CD8-positive, alpha-beta memory T cell (primary cell): ENCODE measurements at regions not wholly inside any gene's neighbourhood (a gene's known extent, or its start where the extent isn't known, plus 50 kb on each side); places are given as distances from the start of the nearest gene placed in this dataset.
"Not testable (repeated sequence)": the region's sequence is repeated elsewhere in the genome, so short reads cannot be mapped to it uniquely, and the experiment has no call there.

Source experiments
- CTCF ChIA-PET: fragments of 350-600 bp; sonication (Branson Sonifier 250); formaldehyde crosslinking; loops from one replicate; lab custom pipeline; 2021; ENCODE audit warnings: antibody characterized with exemption; lab: Charles Lee
- POLR2A ChIA-PET: fragments of 350-600 bp; sonication (Branson Sonifier 250); formaldehyde crosslinking; loops from one replicate; lab custom pipeline; 2021; ENCODE audit warnings: antibody characterized with exemption; lab: Charles Lee
- DNase-seq, 5 donors: peaks; one replicate each; pipeline versions ENCODE4 v3.0.0 to v3.0.0-alpha.2; 2020 to 2022; ENCODE audit warnings: mixed read lengths in 1 of 5
- H3K27ac ChIP-seq: one replicate; pipeline ENCODE4 v1.7.0; 2013; ENCODE audit warnings: low read depth, mild to moderate bottlenecking, low read length, moderate library complexity
- H3K27me3 ChIP-seq: 2 replicates; pipeline ENCODE4 v1.7.0; 2013; ENCODE audit warnings: low read length, mild to moderate bottlenecking; ENCODE audit not compliant: insufficient read depth, poor library complexity, severe bottlenecking
- H3K36me3 ChIP-seq: 2 replicates; pipeline ENCODE4 v1.7.0; 2013; ENCODE audit warnings: mild to moderate bottlenecking, low read length, moderate library complexity; ENCODE audit not compliant: insufficient read depth
- H3K4me1 ChIP-seq: 2 replicates; pipeline ENCODE4 v1.7.0; 2013; ENCODE audit warnings: mild to moderate bottlenecking, low read length, moderate library complexity; ENCODE audit not compliant: insufficient read depth
- H3K4me3 ChIP-seq: 2 replicates; pipeline ENCODE4 v1.7.0; 2013; ENCODE audit warnings: mild to moderate bottlenecking, low read length
- H3K9me3 ChIP-seq: 2 replicates; pipeline ENCODE4 v1.7.0; 2013; ENCODE audit warnings: mild to moderate bottlenecking, low read length
- H3K27ac Mint-ChIP-seq, 8 donors: one replicate each; pipeline ENCODE4 v1.8.0; 2020 to 2021; ENCODE audit warnings: mixed read lengths in 8 of 8, mild to moderate bottlenecking in 6 of 8, inconsistent platforms in 3 of 8, moderate library complexity in 3 of 8
- H3K27me3 Mint-ChIP-seq, 2 donors: one replicate each; pipeline ENCODE4 v1.8.0; 2020 to 2021; ENCODE audit warnings: mixed read lengths in 2 of 2, mild to moderate bottlenecking in 1 of 2, moderate library complexity in 1 of 2
- H3K36me3 Mint-ChIP-seq, 3 donors: one replicate each; pipeline ENCODE4 v1.8.0; 2020 to 2021; ENCODE audit warnings: mixed read lengths in 3 of 3, inconsistent platforms in 1 of 3, mild to moderate bottlenecking in 1 of 3
- H3K4me1 Mint-ChIP-seq, 3 donors: one replicate each; pipeline ENCODE4 v1.8.0; 2020 to 2021; ENCODE audit warnings: mixed read lengths in 3 of 3, inconsistent platforms in 1 of 3, mild to moderate bottlenecking in 1 of 3
- H3K4me3 Mint-ChIP-seq, 7 donors: one replicate each; pipeline ENCODE4 v1.8.0; 2020 to 2021; ENCODE audit warnings: mixed read lengths in 7 of 7, mild to moderate bottlenecking in 6 of 7, moderate library complexity in 4 of 7, inconsistent platforms in 2 of 7
- H3K9me3 Mint-ChIP-seq, 5 donors: one replicate each; pipeline ENCODE4 v1.8.0; 2020 to 2022; ENCODE audit warnings: mixed read lengths in 5 of 5, mild to moderate bottlenecking in 3 of 5, moderate library complexity in 2 of 5, inconsistent platforms in 1 of 5

DNA sequence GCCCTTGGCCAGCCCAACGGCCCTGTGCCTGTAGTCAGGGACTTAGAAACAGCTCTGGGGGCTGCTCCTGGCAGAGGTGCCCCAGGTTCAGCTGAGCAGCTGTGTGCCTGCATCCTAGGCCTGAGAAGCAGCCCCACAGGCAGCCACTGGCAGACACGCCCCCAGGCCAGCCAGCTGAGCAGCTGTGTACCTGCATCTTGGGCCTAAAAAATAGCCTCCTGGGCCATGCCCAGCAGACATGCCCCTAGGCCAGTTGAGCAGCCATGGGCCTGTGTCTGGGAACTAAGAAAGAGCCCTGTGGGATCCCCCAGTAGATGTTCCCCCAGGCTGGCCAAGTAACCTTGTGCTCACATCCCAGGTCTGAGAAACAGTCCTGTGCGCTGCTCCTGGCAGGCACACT is 64.0 kb downstream of the TBR1 start:
- Mint-ChIP-seq H3K27me3 (peaks cover 8 to 21% of the 10 kb centered on the region in 2 donors), H3K36me3 (peaks cover 0 to 22% (median 0%) of the 10 kb centered on the region in 3 donors), H3K4me1 (no peaks in the 10 kb centered on the region), H3K27ac (no peak overlapping the region), H3K9me3 (peaks cover 14 to 34% (median 26%) of the 10 kb centered on the region in 5 donors), H3K4me3 (no peak overlapping the region)
- ChIA-PET POLR2A (no interaction called here), CTCF (no interaction called here)
- no peaks in the 10 kb centered on the region for H3K4me1 ChIP-seq
- no peak for DNase-seq
- H3K4me3 ChIP-seq: no peak overlapping the region
- H3K27ac ChIP-seq: no peak overlapping the region
- H3K9me3 ChIP-seq: no peaks in the 10 kb centered on the region
- no peaks in the 10 kb centered on the region for H3K27me3 ChIP-seq
- H3K36me3 ChIP-seq: no peaks in the 10 kb centered on the region

DNA sequence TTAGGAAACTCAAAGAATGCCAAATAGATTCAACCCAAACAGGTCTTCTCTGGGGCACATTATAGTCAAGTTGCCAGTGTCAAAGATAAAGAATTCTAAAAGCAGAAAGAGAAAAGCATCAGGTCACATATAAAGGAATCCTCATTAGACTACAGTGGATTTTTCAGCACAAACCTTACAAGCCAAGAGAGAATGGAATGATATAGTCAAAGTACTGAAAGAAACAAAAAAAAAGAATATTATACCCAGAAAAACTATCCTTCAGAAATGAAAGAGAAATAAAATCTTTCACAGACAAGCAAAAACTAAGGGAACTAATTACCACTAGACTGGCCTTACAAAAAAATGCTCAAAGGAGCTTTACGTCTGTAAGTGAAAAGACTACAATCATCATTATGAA is 65.5 kb downstream of the TBR1 start:
- Mint-ChIP-seq H3K4me1 (no peaks in the 10 kb centered on the region), H3K36me3 (peaks cover 0 to 22% (median 0%) of the 10 kb centered on the region in 3 donors), H3K9me3 (peaks cover 14 to 34% (median 26%) of the 10 kb centered on the region in 5 donors), H3K27ac (no peak overlapping the region), H3K4me3 (no peak overlapping the region), H3K27me3 (peaks cover 5 to 19% of the 10 kb centered on the region in 2 donors)
- Histone ChIP-seq H3K27ac (no peak overlapping the region), H3K27me3 (no peaks in the 10 kb centered on the region), H3K4me3 (no peak overlapping the region), H3K36me3 (no peaks in the 10 kb centered on the region), H3K9me3 (no peaks in the 10 kb centered on the region), H3K4me1 (no peaks in the 10 kb centered on the region)
- ChIA-PET POLR2A (no interaction called here), CTCF (no interaction called here)
- DNase-seq: no peak

DNA sequence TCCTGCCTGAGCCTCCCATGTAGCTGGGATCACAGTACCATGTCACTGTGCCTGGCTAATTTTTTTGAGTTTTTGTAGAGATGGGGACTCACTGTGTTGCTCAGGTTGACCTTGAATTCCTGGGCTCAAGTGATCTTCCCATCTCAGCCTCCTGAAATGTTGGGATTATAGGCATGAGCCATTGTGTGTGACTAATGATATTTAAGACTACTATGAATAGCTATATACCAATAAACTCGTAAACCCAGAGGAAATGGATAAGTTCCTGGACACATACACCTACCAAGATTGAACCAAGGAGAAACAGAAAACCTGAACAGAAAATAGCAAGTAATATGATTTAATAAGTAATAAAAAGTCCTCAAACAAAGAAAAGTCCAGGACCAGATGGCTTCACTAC is 68.0 kb downstream of the TBR1 start:
- H3K27ac ChIP-seq: no peak overlapping the region
- Mint-ChIP-seq H3K36me3 (peaks cover 0 to 22% (median 2%) of the 10 kb centered on the region in 3 donors), H3K4me3 (no peak overlapping the region), H3K4me1 (no peaks in the 10 kb centered on the region), H3K27ac (no peak overlapping the region), H3K27me3 (peaks cover 4 to 17% of the 10 kb centered on the region in 2 donors), H3K9me3 (peaks cover 14 to 28% (median 26%) of the 10 kb centered on the region in 5 donors)
- no peak overlapping the region for H3K4me3 ChIP-seq
- no peak for DNase-seq
- no peaks in the 10 kb centered on the region for H3K9me3 ChIP-seq
- ChIA-PET POLR2A (no interaction called here), CTCF (no interaction called here)
- no peaks in the 10 kb centered on the region for H3K36me3 ChIP-seq
- H3K4me1 ChIP-seq: no peaks in the 10 kb centered on the region
- no peaks in the 10 kb centered on the region for H3K27me3 ChIP-seq

DNA sequence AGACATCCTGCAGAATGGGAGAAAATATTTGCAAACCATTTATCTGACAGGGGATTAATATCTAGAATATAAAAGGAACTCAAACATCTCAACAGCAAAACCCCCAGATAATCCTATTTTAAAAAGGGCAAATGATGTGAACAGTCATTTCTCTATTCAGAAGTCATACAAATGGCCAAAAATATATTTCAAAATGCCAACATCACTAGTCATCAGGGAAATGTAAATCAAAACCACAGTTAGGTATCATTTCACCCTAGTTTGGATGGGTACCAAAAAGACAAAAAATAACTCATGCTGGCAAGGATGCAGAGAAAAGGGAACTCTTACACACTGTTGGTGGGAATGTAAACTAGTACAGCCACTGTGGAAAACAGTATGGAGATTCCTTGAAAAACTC is 70.0 kb downstream of the TBR1 start:
- Histone ChIP-seq H3K27me3 (no peaks in the 10 kb centered on the region), H3K4me1 (no peaks in the 10 kb centered on the region), H3K9me3 (no peaks in the 10 kb centered on the region), H3K27ac (no peak overlapping the region), H3K36me3 (no peaks in the 10 kb centered on the region), H3K4me3 (no peak overlapping the region)
- Mint-ChIP-seq H3K9me3 (peaks cover 9 to 18% (median 16%) of the 10 kb centered on the region in 5 donors), H3K36me3 (peaks cover 0 to 15% (median 4%) of the 10 kb centered on the region in 3 donors), H3K4me1 (no peaks in the 10 kb centered on the region), H3K27me3 (peaks cover 6 to 18% of the 10 kb centered on the region in 2 donors), H3K4me3 (no peak overlapping the region), H3K27ac (no peak overlapping the region)
- ChIA-PET POLR2A (no interaction called here), CTCF (no interaction called here)
- DNase-seq: no peak

DNA sequence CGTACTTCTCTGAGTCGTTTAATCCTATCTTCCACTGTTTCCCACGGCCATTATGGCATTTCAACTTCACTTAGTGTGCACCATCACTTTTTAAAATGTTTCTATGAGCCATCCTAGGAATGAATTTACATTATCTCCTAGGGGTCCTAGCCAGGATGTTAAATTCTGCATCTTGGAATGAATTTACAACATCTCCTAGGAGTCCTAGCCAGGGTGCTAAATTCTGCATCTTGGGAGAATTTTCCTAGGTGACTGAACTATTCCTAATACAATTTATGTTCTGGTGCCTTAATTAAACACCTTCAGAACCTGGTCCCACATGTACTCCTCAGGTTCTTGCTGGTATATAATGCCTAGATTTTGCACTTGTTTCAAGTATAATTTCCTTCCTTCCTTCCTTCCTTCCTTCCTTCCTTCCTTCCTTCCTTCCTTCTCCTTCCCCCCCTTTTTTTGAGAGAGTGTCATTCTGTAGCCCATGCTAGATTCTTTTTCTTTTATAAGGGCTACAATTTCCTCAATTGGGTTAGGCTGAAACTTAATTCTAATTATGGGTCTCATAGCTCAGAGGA is 72.1 kb downstream of the TBR1 start:
- Histone ChIP-seq H3K36me3 (no peaks in the 10 kb centered on the region), H3K4me1 (no peaks in the 10 kb centered on the region), H3K27me3 (no peaks in the 10 kb centered on the region), H3K9me3 (no peaks in the 10 kb centered on the region), H3K27ac (no peak overlapping the region), H3K4me3 (no peak overlapping the region)
- ChIA-PET CTCF (no interaction called here), POLR2A (no interaction called here)
- DNase-seq: no peak
- Mint-ChIP-seq H3K27me3 (peaks cover 2 to 10% of the 10 kb centered on the region in 2 donors), H3K36me3 (peaks cover 0 to 4% (median 0%) of the 10 kb centered on the region in 3 donors), H3K9me3 (peaks cover 0 to 4% (median 0%) of the 10 kb centered on the region in 5 donors), H3K27ac (no peak overlapping the region), H3K4me1 (no peaks in the 10 kb centered on the region), H3K4me3 (no peak overlapping the region)

DNA sequence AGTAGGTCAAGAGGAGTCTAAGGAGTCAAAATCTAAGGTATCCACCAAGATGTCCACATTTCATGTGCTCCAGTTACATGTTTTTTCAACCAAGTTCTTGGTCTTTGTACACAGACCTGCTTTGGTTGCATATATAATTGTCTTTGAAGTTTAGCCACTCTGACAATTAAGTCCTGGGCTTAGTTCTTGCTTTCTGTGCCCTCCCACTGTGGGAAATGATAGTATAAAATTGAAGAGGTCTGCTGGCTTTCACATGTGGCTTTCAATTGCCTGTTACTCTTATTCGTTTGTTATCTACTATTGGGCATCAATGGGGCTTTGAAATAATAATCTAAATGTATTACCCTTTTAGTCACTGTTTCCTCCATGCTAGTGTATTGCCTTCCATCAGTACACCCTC is 72.8 kb downstream of the TBR1 start:
- DNase-seq: no peak
- Mint-ChIP-seq H3K27ac (no peak overlapping the region), H3K36me3 (peaks cover 0 to 4% (median 0%) of the 10 kb centered on the region in 3 donors), H3K27me3 (peaks cover 2 to 7% of the 10 kb centered on the region in 2 donors), H3K4me3 (no peak overlapping the region), H3K4me1 (no peaks in the 10 kb centered on the region), H3K9me3 (peaks cover 0 to 2% (median 0%) of the 10 kb centered on the region in 5 donors)
- Histone ChIP-seq H3K27ac (no peak overlapping the region), H3K4me1 (no peaks in the 10 kb centered on the region), H3K36me3 (no peaks in the 10 kb centered on the region), H3K4me3 (no peak overlapping the region), H3K9me3 (no peaks in the 10 kb centered on the region), H3K27me3 (no peaks in the 10 kb centered on the region)
- ChIA-PET CTCF (no interaction called here), POLR2A (no interaction called here)

DNA sequence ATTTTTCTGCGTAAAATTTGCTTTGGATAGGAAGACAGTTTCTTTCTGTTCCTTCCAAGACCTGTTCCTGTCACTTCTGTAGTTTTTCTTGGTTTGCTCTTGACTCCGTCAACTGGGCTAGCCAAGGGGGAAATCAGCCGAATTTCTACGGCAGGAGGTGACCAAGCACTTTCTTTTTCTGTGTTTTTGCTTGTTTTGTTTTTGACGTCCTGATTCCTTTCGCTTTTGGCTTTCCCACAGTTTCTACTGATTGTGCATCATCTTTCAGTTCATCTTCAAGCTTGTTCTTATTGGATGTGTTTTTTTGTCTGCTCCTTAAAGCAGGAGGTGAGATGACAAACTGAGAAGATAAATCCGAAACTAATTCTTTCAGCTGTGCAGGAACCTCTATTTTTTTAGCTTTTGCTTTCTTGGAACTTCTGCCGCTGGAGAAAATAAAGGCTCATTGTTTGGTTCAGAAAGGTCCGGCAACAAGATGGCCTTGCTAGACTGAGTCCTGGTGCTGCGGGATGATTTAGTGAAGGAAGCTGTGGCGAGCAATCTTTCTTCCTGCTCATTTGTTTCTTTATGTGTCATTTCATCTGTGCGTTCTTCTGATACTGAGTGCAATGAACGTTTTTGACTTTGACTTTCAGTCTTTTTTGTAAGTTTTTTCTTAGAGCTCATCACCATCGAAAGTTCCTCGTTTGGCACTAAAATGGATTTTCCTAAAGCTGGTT is 85.0 kb downstream of the TBR1 start:
- H3K9me3 ChIP-seq, H3K36me3 Mint-ChIP-seq, H3K27me3 ChIP-seq, H3K27ac ChIP-seq, H3K9me3 Mint-ChIP-seq, H3K4me3 ChIP-seq, H3K36me3 ChIP-seq, H3K4me1 ChIP-seq, CTCF ChIA-PET, DNase-seq, POLR2A ChIA-PET: not testable (repeated sequence)
- Mint-ChIP-seq H3K27ac (peak overlapping the region in 1 of 8 donors; percentile 68), H3K4me1 (peaks cover 11 to 13% (median 12%) of the 10 kb centered on the region in 3 donors), H3K4me3 (peak overlapping the region; percentile 40 to 88 (median 78)), H3K27me3 (peaks cover 4 to 31% of the 10 kb centered on the region in 2 donors)

DNA sequence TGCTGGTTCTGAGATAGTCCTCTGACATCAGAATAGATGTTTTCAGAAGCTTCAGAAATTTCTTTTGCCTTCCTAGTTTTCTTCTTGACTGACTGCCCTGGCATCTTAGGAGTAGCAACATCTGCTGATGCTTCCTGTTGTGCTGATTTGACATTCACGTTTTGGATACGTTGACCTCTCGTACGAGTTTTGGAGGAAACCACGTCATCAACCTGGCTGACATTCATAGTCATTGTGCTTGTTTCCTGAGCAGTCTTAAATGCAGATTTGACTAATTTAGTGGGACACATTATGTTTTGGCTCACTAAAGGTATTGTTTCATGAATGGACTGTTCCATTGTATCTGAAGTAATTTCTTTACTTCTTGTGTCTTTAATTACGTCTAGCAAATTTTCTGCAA is 86.2 kb downstream of the TBR1 start:
- peaks cover 11 to 13% (median 12%) of the 10 kb centered on the region in 3 donors for H3K4me1 Mint-ChIP-seq
- POLR2A ChIA-PET: not testable (repeated sequence)

More for the DNA sequence above, 86.2 kb downstream of the TBR1 start:
- H3K27ac Mint-ChIP-seq, H3K36me3 ChIP-seq, CTCF ChIA-PET, H3K4me3 Mint-ChIP-seq, H3K27ac ChIP-seq, H3K27me3 ChIP-seq, H3K9me3 ChIP-seq, H3K9me3 Mint-ChIP-seq, H3K4me1 ChIP-seq, H3K4me3 ChIP-seq, H3K36me3 Mint-ChIP-seq, DNase-seq: not testable (repeated sequence)
- peaks cover 7 to 26% of the 10 kb centered on the region in 2 donors for H3K27me3 Mint-ChIP-seq
